Smooth muscle cell (in vitro differentiated cells): ENCODE measurements at regions not wholly inside any gene's neighbourhood (a gene's known extent, or its start where the extent isn't known, plus 50 kb on each side); places are given as distances from the start of the nearest gene placed in this dataset.
"Not testable (repeated sequence)": the region's sequence is repeated elsewhere in the genome, so short reads cannot be mapped to it uniquely, and the experiment has no call there.

Source experiments
- DNase-seq: peaks from one replicate; lab custom pipeline; 2025; ENCODE audit not compliant: unreplicated experiment; lab: John Stamatoyannopoulos, UW
- H2AFZ ChIP-seq: fragments of 200-600 bp; sonication (generic); 2 replicates; pipeline ENCODE4 v1.6.0; 2016; ENCODE audit warnings: antibody characterized with exemption, low read depth, mild to moderate bottlenecking
- H3F3A ChIP-seq: fragments of 200-600 bp; sonication (generic); 2 replicates; pipeline ENCODE4 v1.6.0; 2017; ENCODE audit warnings: antibody characterized with exemption, low read depth
- H3K27ac ChIP-seq: fragments of 200-600 bp; sonication (generic); 2 replicates; pipeline ENCODE4 v1.5.1; 2016; ENCODE audit warnings: low read depth, mild to moderate bottlenecking
- H3K27me3 ChIP-seq: fragments of 200-600 bp; sonication (generic); 2 replicates; pipeline ENCODE4 v1.6.1; 2016; ENCODE audit warnings: low read depth, mild to moderate bottlenecking
- H3K36me3 ChIP-seq: fragments of 200-600 bp; sonication (generic); 2 replicates; pipeline ENCODE4 v1.5.1; 2016; ENCODE audit warnings: low read depth
- H3K4me1 ChIP-seq: fragments of 200-600 bp; sonication (generic); 2 replicates; pipeline ENCODE4 v1.5.1; 2016; ENCODE audit warnings: low read depth
- H3K4me2 ChIP-seq: fragments of 200-600 bp; sonication (generic); 2 replicates; pipeline ENCODE4 v1.6.0; 2016; ENCODE audit warnings: mild to moderate bottlenecking
- H3K4me3 ChIP-seq: fragments of 200-600 bp; sonication (generic); 2 replicates; pipeline ENCODE4 v1.5.1; 2016; ENCODE audit warnings: mild to moderate bottlenecking
- H3K79me2 ChIP-seq: fragments of 200-600 bp; sonication (generic); 2 replicates; pipeline ENCODE4 v1.6.0; 2016; ENCODE audit warnings: low read depth, mild to moderate bottlenecking
- H3K9ac ChIP-seq: fragments of 200-600 bp; sonication (generic); 2 replicates; pipeline ENCODE4 v1.6.0; 2016; ENCODE audit warnings: low read depth
- H3K9me3 ChIP-seq: fragments of 200-600 bp; sonication (generic); replicated peaks from 2 replicates; pipeline ENCODE4 v1.5.1; 2016; ENCODE audit warnings: low read depth
- H4K20me1 ChIP-seq: fragments of 200-600 bp; sonication (generic); 2 replicates; pipeline ENCODE4 v1.6.0; 2016; ENCODE audit warnings: low read depth
- WGBS: methylation state at CpG from one replicate; pipeline ENCODE4 v1.1.7; 2016; ENCODE audit warnings: low lambda C conversion rate; 5-methylcytosine and 5-hydroxymethylcytosine counted together
- TF ChIP-seq, protein P1 (sequence below): fragments of 200-600 bp; sonication (generic); IDR thresholded peaks from 2 replicates; pipeline ENCODE4 v1.5.1; 2017; ENCODE audit warnings: borderline replicate concordance, mild to moderate bottlenecking, antibody characterized with exemption; ENCODE audit not compliant: insufficient read depth, poor library complexity, severe bottlenecking

DNA sequence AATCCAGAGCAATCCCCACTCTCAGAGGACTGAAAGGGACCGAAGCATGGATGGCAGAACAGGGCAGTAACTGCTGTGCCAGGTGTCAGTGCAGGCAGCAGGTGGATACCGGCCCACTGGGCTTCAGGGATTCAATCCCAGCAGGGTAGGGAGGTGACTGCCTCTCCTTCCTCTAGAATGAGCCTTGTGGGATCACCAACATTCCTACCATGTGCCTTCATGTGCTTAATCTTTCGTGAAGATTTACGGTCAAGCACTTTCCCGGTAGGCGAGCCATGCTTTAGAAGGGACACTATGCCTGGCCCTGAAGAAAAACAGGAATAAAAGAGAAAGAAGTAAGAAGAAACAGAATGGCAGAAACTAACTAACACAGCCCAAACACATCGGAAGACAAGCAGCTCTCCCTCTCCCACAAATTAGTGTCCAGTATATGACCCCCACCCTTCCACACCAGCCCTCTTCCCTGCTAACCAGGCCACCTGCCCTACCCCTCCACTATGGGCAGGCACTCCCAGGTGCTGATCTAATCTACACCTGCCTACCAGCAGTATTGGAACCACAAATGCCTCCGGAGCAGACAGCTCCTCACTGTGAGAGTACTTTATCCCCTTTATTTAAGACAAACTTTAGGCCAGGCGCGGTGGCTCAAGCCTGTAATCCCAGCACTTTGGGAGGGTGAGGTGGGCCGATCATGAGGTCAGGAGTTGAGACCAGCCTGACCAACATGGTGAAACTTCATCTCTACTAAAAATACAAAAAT, 162.5 kb downstream of the NUFIP1 start:
- Histone ChIP-seq H3K4me3 (no peak overlapping the region), H3K9ac (no peak overlapping the region), H3F3A (no peaks in the 10 kb centered on the region), H3K9me3 (no peaks in the 10 kb centered on the region), H2AFZ (no peak overlapping the region), H3K36me3 (no peaks in the 10 kb centered on the region), H3K27me3 (no peaks in the 10 kb centered on the region), H3K4me1 (no peaks in the 10 kb centered on the region), H3K4me2 (no peak overlapping the region), H3K27ac (no peak overlapping the region), H4K20me1 (no peaks in the 10 kb centered on the region), H3K79me2 (no peaks in the 10 kb centered on the region)
- WGBS, result 85% methylated on average over 11 of the region's 11 CpGs
- DNase-seq, result no peak
- TF ChIP-seq, protein P1, sequence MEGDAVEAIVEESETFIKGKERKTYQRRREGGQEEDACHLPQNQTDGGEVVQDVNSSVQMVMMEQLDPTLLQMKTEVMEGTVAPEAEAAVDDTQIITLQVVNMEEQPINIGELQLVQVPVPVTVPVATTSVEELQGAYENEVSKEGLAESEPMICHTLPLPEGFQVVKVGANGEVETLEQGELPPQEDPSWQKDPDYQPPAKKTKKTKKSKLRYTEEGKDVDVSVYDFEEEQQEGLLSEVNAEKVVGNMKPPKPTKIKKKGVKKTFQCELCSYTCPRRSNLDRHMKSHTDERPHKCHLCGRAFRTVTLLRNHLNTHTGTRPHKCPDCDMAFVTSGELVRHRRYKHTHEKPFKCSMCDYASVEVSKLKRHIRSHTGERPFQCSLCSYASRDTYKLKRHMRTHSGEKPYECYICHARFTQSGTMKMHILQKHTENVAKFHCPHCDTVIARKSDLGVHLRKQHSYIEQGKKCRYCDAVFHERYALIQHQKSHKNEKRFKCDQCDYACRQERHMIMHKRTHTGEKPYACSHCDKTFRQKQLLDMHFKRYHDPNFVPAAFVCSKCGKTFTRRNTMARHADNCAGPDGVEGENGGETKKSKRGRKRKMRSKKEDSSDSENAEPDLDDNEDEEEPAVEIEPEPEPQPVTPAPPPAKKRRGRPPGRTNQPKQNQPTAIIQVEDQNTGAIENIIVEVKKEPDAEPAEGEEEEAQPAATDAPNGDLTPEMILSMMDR, result no peak

DNA sequence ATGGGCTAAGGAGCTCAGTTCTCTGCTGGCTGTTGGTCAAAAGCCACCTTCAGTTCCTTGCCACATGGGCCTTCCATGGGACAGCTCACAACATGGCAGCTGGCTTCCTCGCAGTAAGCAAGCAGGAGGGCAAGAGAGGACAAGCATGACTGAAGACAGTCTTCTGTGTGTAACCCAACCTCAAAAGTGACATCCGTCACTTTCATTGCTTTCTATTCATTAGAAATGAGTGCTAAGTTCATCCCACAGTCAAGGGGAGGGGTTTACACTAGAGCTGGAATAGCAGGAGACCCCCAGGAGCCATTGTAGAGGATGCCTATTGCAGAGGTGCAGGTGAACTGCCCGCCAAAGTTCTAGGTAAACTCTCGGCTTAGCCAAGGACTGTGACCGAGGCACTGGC, 163.3 kb downstream of the NUFIP1 start:
- H3K4me3 ChIP-seq, result no peak overlapping the region
- WGBS, result 96% methylated on average over 5 of the region's 5 CpGs
- no peak overlapping the region for H3K9ac ChIP-seq
- no peaks in the 10 kb centered on the region for H3K79me2 ChIP-seq
- no peaks in the 10 kb centered on the region for H3F3A ChIP-seq
- H3K9me3 ChIP-seq, result no peaks in the 10 kb centered on the region
- H3K4me1 ChIP-seq, result no peaks in the 10 kb centered on the region
- H3K27me3 ChIP-seq, result no peaks in the 10 kb centered on the region
- no peak overlapping the region for H3K27ac ChIP-seq
- H4K20me1 ChIP-seq, result no peaks in the 10 kb centered on the region
- H3K4me2 ChIP-seq, result no peak overlapping the region
- H3K36me3 ChIP-seq, result no peaks in the 10 kb centered on the region
- no peak for DNase-seq
- TF ChIP-seq, protein P1, result no peak
- H2AFZ ChIP-seq, result no peak overlapping the region

DNA sequence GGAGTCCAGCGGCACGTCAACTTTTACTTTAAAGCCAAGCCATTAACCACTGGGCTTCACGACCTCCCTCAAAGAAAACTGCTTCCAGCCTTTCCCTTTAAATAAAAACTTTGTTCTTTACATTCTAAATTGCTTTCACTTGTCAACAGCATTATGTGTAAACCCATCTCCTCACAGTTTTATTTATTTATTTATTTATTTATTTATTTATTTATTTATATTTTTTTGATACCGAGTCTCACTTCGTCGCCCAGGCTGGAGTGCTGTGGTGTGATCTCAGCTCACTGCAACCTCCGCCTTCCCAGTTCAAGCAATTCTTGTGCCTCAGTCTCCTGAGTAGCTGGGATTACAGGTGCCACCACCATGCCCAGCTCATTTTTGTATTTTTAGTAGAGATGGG, 165.7 kb downstream of the NUFIP1 start:
- H3K27me3 ChIP-seq, H3K9me3 ChIP-seq, H3K4me2 ChIP-seq, H3F3A ChIP-seq, H2AFZ ChIP-seq, H4K20me1 ChIP-seq, H3K9ac ChIP-seq, H3K4me1 ChIP-seq, H3K4me3 ChIP-seq, H3K79me2 ChIP-seq, DNase-seq, H3K27ac ChIP-seq, H3K36me3 ChIP-seq: not testable (repeated sequence)
- WGBS, result 97% methylated on average over 7 of the region's 7 CpGs

- Histone ChIP-seq H3K4me2 (no peak overlapping the region), H2AFZ (peak overlapping the region; percentile 33), H3K79me2 (no peaks in the 10 kb centered on the region), H3K9ac (no peak overlapping the region), H3K4me1 (no peaks in the 10 kb centered on the region), H3K4me3 (no peak overlapping the region), H3K27ac (no peak overlapping the region), H3K27me3 (no peaks in the 10 kb centered on the region), H3F3A (no peaks in the 10 kb centered on the region), H4K20me1 (no peaks in the 10 kb centered on the region), H3K9me3 (no peaks in the 10 kb centered on the region), H3K36me3 (no peaks in the 10 kb centered on the region)
- TF ChIP-seq, protein P1, result no peak
- no peak for DNase-seq
- WGBS, result 95% methylated on average over 10 of the region's 12 CpGs
These were observed 167.0 kb downstream of the NUFIP1 start for GRCh38 chr13:44822291-44822690.
